Activated T-cell treated with anti-CD3 and anti-CD28 coated beads, Interleukin-2, amount 50 U/mL, for 24 hours (primary cell): ENCODE measurements at regions not wholly inside any gene's neighbourhood (a gene's known extent, or its start where the extent isn't known, plus 50 kb on each side); places are given as distances from the start of the nearest gene placed in this dataset.
"Not testable (repeated sequence)": the region's sequence is repeated elsewhere in the genome, so short reads cannot be mapped to it uniquely, and the experiment has no call there.

Experiments used
- DNase-seq: peaks from one replicate; pipeline ENCODE4 v3.0.0-alpha.2; 2020
- H3K27ac Mint-ChIP-seq: 2 replicates; pipeline ENCODE4 v1.8.0; 2020; ENCODE audit warnings: mild to moderate bottlenecking, mixed read lengths
- H3K27me3 Mint-ChIP-seq: 2 replicates; pipeline ENCODE4 v1.8.0; 2020; ENCODE audit warnings: mixed read lengths
- H3K36me3 Mint-ChIP-seq: 2 replicates; pipeline ENCODE4 v1.8.0; 2020; ENCODE audit warnings: low read depth, mixed read lengths
- H3K4me1 Mint-ChIP-seq: 2 replicates; pipeline ENCODE4 v1.8.0; 2020; ENCODE audit warnings: low read depth, mixed read lengths
- H3K4me3 Mint-ChIP-seq: 2 replicates; pipeline ENCODE4 v1.8.0; 2020; ENCODE audit warnings: mild to moderate bottlenecking, moderate library complexity, mixed read lengths
- H3K9me3 Mint-ChIP-seq: 2 replicates; pipeline ENCODE4 v1.8.0; 2020; ENCODE audit warnings: mixed read lengths

GRCh38 chr13:50130123-50130946 is 115.1 kb downstream of the KCNRG start:
- peak; percentile 55 for DNase-seq
- Mint-ChIP-seq H3K36me3 (peaks cover 5% of the 10 kb centered on the region), H3K27me3 (peaks cover 87% of the 10 kb centered on the region), H3K4me1 (peaks cover 69% of the 10 kb centered on the region), H3K4me3 (peak overlapping the region; percentile 66), H3K27ac (peak overlapping the region; percentile 44), H3K9me3 (no peaks in the 10 kb centered on the region)

- DNase-seq = peak; percentile 48
- Mint-ChIP-seq H3K4me1 (peaks cover 56% of the 10 kb centered on the region), H3K4me3 (peak overlapping the region; percentile 36), H3K27ac (no peak overlapping the region), H3K9me3 (no peaks in the 10 kb centered on the region), H3K27me3 (peaks cover 86% of the 10 kb centered on the region), H3K36me3 (peaks cover 2% of the 10 kb centered on the region)
Measured at GRCh38 chr13:50131920-50132903, 117.0 kb downstream of the KCNRG start.

GRCh38 chr13:50132904-50133357 is 117.7 kb downstream of the KCNRG start:
- Mint-ChIP-seq H3K4me3 (peak overlapping the region; percentile 36), H3K27me3 (peaks cover 89% of the 10 kb centered on the region), H3K4me1 (peaks cover 49% of the 10 kb centered on the region), H3K9me3 (no peaks in the 10 kb centered on the region), H3K27ac (no peak overlapping the region), H3K36me3 (peaks cover 2% of the 10 kb centered on the region)
- no peak for DNase-seq

GRCh38 chr13:50133358-50133953 is 118.2 kb downstream of the KCNRG start:
- Mint-ChIP-seq H3K4me1 (peaks cover 44% of the 10 kb centered on the region), H3K36me3 (no peaks in the 10 kb centered on the region), H3K27me3 (peaks cover 88% of the 10 kb centered on the region), H3K27ac (no peak overlapping the region), H3K4me3 (no peak overlapping the region), H3K9me3 (no peaks in the 10 kb centered on the region)
- no peak for DNase-seq

- DNase-seq = no peak
- Mint-ChIP-seq H3K4me3 (no peak overlapping the region), H3K36me3 (no peaks in the 10 kb centered on the region), H3K27ac (no peak overlapping the region), H3K27me3 (peaks cover 68% of the 10 kb centered on the region), H3K4me1 (peaks cover 27% of the 10 kb centered on the region), H3K9me3 (no peaks in the 10 kb centered on the region)
Measured at GRCh38 chr13:50136226-50136625, 121.0 kb downstream of the KCNRG start.

GRCh38 chr13:50136678-50137077 is 121.4 kb downstream of the KCNRG start:
- no peaks in the 10 kb centered on the region for H3K36me3 Mint-ChIP-seq
- H3K4me1 Mint-ChIP-seq = peaks cover 22% of the 10 kb centered on the region
- peaks cover 67% of the 10 kb centered on the region for H3K27me3 Mint-ChIP-seq
- no peak for DNase-seq
- no peak overlapping the region for H3K27ac Mint-ChIP-seq
- H3K4me3 Mint-ChIP-seq = no peak overlapping the region
- H3K9me3 Mint-ChIP-seq = no peaks in the 10 kb centered on the region

- not testable (repeated sequence) for H3K36me3 Mint-ChIP-seq, H3K4me1 Mint-ChIP-seq, H3K4me3 Mint-ChIP-seq, DNase-seq, H3K27ac Mint-ChIP-seq, H3K9me3 Mint-ChIP-seq
- peaks cover 43% of the 10 kb centered on the region for H3K27me3 Mint-ChIP-seq
Measured at GRCh38 chr13:50139435-50139934, 124.2 kb downstream of the KCNRG start.

- Mint-ChIP-seq H3K4me1 (peaks cover 10% of the 10 kb centered on the region), H3K27me3 (peaks cover 36% of the 10 kb centered on the region)
Measured at GRCh38 chr13:50140153-50140552, 124.9 kb downstream of the KCNRG start.

GRCh38 chr13:50140581-50141374 is 125.5 kb downstream of the KCNRG start:
- Mint-ChIP-seq H3K4me1 (peaks cover 10% of the 10 kb centered on the region), H3K9me3 (no peaks in the 10 kb centered on the region), H3K27ac (no peak overlapping the region), H3K27me3 (peaks cover 31% of the 10 kb centered on the region), H3K36me3 (no peaks in the 10 kb centered on the region), H3K4me3 (no peak overlapping the region)
- no peak for DNase-seq

More at GRCh38 chr13:50140153-50140552, 124.9 kb downstream of the KCNRG start:
- no peak for DNase-seq
- Mint-ChIP-seq H3K27ac (no peak overlapping the region), H3K36me3 (no peaks in the 10 kb centered on the region), H3K9me3 (no peaks in the 10 kb centered on the region), H3K4me3 (no peak overlapping the region)

GRCh38 chr13:50141375-50141975 is 126.2 kb downstream of the KCNRG start:
- DNase-seq = no peak
- H3K27ac Mint-ChIP-seq = no peak overlapping the region
- no peaks in the 10 kb centered on the region for H3K36me3 Mint-ChIP-seq
- H3K27me3 Mint-ChIP-seq = peaks cover 27% of the 10 kb centered on the region
- peaks cover 10% of the 10 kb centered on the region for H3K4me1 Mint-ChIP-seq
- H3K9me3 Mint-ChIP-seq = no peaks in the 10 kb centered on the region
- no peak overlapping the region for H3K4me3 Mint-ChIP-seq

GRCh38 chr13:50144246-50145160 is 129.3 kb downstream of the KCNRG start:
- H3K4me3 Mint-ChIP-seq = no peak overlapping the region
- H3K9me3 Mint-ChIP-seq = no peaks in the 10 kb centered on the region
- no peak overlapping the region for H3K27ac Mint-ChIP-seq
- peaks cover 10% of the 10 kb centered on the region for H3K4me1 Mint-ChIP-seq
- no peak for DNase-seq
- peaks cover 12% of the 10 kb centered on the region for H3K27me3 Mint-ChIP-seq
- no peaks in the 10 kb centered on the region for H3K36me3 Mint-ChIP-seq

GRCh38 chr13:50149214-50149613 is 134.0 kb downstream of the KCNRG start:
- DNase-seq = no peak
- Mint-ChIP-seq H3K9me3 (no peaks in the 10 kb centered on the region), H3K4me1 (peaks cover 21% of the 10 kb centered on the region), H3K36me3 (no peaks in the 10 kb centered on the region), H3K4me3 (no peak overlapping the region), H3K27me3 (peaks cover 3% of the 10 kb centered on the region), H3K27ac (no peak overlapping the region)
